ENCODE measurements at regions not wholly inside any gene's neighbourhood (a gene's known extent, or its start where the extent isn't known, plus 50 kb on each side); places are given as distances from the start of the nearest gene placed in this dataset.
"Not testable (repeated sequence)": the region's sequence is repeated elsewhere in the genome, so short reads cannot be mapped to it uniquely, and the experiment has no call there.

DNA sequence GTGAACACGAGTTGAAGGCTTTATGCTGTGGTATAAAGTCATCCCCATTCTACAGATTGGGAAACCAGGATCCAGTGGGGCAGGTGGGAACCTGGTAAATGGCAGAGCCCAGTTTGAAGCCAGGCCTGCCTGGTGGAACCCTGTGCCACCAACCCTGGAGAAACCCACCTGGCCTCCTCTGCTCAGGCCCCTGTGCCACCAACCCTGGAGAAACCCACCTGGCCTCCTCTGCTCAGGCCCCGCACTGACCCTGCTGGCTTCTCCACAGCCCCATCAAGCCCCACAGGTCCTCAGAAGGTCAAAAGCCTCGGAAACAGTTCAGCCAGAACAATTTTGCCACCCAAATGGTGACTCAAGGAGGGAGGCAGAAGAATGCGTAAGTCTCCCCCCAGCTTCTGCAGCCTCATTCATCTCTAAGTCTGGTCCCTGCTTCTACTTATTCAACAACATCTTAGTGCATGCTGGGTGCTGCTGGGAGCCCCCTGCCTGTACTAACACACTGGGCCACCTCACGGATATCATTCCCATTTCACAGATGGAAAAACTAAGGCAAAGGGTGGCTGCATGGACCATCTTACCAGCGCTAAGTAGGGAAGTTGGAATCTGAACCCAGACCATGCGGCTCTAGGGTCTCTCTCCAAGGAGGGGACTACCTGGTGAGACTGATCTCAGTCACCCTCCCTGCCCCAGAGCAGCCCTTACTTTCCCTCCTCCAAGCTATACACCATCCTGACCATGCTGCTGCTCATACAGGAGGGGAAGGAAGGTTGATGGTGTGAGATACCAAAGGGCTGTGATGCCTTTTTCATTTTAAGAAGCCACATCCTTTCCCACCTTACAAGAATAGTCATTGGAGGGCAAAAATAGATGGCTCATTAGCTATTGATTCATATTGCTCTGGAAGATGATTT lies 93.7 kb upstream of the ID2 start:
- in situ Hi-C loops (cut with MboI; ENCODE audit: low sequenced_read_pairs): no loop called here

DNA sequence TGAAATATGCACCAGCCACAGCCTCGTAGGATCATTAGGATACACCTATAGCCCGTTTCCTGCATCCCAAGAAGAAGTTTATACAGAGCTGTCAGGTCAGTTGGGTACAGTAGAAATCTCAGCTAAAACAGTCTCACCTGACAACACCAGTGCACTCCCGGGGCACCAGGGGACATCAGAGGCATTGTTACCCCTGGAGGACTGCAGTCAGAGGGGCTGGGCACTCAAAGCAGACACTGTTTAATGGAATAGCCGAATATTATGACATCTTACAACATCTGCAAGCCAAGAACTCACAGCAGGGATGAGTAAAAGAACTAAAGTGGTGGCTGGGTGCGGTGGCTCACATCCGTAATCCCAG lies 93.0 kb upstream of the ID2 start:
- in situ Hi-C loops (cut with MboI; ENCODE audit: low sequenced_read_pairs): no loop called here

DNA sequence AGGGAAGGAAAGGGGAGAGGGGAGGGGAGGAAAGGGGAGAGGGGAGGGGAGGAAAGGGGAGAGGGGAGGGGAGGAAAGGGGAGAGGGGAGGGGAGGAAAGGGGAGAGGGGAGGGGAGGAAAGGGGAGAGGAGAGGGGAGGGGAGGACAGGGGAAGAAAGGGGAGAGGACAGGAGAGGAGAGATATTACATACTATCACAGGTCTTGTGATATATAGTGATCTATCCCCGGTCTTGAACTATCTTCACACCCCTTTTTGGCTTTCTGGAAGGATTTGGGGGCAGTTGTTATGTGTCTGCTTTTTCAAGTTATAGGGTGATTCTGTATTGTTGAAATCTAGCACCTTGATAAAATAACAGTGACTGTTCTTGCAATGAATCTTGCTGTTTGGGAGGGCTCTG lies 92.1 kb upstream of the ID2 start:
- in situ Hi-C loops (cut with MboI; ENCODE audit: low sequenced_read_pairs): no loop called here

DNA sequence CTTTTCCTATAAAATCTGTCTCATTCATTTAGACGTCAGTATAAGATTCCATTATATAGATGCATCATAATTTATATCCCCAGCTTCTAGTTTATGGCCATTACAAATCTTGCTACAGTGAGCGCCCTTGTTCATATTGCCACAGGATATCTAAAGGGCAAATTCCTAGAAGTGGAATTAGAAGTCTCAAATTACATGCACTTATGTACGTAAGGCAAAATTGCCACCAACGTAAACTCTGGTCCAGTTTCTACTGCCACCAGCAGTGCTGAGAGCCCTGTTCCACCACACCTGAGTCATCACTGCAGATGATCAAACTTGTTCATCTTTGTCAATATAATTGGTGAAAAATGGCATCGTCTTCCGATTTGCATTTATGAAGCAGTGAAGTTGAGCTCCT lies 90.9 kb upstream of the ID2 start:
- in situ Hi-C loops (cut with MboI; ENCODE audit: low sequenced_read_pairs): no loop called here

DNA sequence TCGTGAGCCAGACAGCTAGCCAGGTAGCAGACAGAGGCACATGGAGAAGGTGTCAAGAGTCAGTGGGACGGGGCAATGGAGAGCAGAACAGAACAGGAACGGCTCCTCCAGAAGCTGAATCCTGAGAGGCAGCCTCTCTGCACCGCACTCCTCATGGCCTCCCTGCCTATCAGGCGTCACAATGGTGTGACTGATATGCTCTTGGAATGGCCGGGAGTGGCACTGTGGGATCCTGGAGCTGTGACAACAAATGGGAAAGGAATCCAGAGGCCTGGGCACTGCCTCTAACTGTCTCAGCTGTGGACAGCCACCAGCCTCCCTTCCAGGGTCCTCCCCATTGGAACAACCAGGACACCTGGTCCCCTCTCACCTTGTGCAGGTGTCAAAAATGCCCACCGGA lies 89.1 kb upstream of the ID2 start:
- in situ Hi-C loops (cut with MboI; ENCODE audit: low sequenced_read_pairs): no loop called here

DNA sequence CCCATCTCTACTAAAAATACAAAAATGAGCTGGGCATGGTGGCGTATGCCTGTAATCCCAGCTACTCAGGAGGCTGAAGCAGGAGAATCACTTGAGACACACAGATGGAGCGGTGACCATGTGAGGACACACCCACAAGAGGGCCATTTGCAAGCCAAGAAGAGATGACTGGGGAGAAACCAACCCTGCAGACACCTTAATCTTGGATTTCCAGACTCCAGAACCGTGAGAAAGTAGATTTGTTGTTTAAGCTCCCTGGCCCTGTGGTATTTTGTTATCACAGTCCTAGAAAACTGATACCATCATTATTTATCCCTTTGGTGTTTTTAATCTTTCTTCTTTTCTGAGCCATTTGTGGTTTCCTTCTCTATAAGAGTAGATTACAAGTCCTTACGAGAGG lies 88.6 kb upstream of the ID2 start:
- in situ Hi-C loops (cut with MboI; ENCODE audit: low sequenced_read_pairs): no loop called here

DNA sequence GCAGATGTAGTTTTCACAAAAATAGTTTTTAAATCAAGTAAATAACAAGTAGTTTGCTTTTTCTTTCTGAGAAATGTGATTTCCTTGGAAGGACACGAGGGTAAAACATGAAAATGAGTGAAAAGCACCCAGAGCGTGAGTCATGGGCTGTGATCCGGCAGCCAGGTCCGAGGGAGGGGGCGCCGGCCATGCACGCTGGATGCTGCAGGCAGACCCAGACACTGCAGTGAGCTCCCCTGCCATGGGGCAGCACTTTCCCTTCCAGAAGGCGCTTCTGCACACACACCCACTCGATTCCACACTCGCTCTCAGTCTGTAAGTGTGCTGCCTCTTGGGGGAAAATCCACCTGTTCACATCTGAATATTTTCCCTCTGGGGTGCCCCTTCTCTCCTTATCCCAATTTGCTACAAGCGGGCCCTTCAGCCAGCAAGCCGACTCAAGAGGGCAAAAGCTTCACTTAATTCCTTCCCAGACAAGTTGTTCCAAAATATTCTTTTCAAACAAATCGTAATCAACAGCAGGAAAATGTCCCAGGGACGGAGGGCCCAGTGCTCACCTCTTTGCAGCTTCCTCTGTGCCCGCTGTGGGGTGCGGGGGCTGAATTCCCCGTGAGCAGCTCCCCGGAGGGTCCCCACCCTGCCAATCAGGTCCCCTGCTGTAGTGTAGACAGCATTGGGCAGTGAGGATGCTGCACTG lies 87.0 kb upstream of the ID2 start:
- in situ Hi-C loops (cut with MboI; ENCODE audit: low sequenced_read_pairs): no loop called here

DNA sequence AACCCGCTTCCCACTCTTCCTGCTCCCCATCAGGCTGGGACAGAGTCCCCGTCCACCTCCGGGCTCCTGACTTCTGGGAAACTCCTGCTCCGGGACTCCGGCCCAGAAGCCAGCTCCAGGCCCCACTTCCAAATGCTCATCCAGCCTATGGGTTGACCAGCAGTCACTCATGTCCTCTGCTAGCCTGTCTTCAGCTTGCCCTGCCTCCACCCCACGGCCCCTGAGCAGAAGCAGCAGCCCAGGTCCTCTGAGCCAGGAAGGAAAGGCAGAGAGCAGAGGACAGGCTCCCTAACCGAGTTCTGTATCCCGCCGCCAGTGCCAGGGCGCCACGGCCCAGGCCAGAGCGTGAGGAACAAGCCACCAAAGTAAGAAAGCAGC lies 86.4 kb upstream of the ID2 start:
- in situ Hi-C loops (cut with MboI; ENCODE audit: low sequenced_read_pairs): no loop called here

DNA sequence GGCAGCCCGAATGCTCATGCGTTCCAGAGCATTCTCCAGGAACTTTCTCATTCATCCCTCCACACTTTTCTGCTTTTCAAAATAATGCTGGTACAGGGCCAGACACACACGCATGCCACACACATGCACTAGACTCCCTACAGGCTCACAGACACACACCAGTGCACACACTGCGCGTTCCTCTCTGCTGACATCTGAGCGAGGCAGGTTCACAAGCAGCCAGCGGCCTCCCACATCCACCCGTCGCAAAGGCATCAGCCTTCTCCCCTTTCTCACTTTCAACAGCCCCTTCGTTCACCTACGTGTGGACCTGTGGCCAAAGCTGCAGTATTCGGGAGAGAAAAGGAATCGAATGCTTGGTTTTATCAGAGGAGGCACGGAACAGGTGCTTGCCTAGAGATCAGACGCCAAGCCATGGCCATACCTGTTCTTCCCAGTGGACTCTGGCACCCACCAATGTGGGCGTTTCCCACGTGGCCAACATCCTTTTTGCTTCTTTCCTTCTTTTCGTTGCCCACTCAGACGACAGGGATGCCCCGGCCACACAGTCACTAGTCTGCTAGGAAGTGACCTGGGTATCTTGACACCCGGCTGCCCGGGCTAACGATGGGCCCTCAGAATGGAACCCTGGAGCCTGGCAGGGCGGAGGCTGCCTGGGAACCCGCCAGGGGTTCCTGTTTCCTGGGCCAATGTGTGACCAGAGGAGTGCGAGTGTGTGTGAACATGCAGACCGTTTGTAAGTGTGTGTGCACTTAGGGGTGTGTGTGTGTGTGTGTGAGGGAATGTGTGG lies 85.8 kb upstream of the ID2 start:
- in situ Hi-C loops (cut with MboI; ENCODE audit: low sequenced_read_pairs): no loop called here

DNA sequence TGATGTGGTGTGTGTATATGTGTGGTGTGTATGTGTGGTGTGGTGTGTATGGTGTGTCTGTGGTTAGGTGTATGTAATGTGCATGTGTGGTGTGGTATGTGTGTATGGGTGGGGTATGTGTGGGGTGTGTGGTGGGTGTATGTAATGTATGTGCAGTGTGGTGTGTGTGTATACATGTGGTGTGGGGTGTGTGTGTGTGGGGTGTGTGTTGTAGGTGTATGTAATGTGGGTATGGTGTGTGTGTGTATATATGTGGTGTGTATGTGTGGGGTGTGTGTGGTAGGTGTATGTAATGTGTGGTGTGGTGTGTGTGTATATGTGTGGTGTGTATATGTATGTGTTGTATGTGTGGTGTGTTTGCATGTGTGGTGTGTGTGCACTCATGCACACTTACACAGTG lies 84.8 kb upstream of the ID2 start:
- in situ Hi-C loops (cut with MboI; ENCODE audit: low sequenced_read_pairs): no loop called here

DNA sequence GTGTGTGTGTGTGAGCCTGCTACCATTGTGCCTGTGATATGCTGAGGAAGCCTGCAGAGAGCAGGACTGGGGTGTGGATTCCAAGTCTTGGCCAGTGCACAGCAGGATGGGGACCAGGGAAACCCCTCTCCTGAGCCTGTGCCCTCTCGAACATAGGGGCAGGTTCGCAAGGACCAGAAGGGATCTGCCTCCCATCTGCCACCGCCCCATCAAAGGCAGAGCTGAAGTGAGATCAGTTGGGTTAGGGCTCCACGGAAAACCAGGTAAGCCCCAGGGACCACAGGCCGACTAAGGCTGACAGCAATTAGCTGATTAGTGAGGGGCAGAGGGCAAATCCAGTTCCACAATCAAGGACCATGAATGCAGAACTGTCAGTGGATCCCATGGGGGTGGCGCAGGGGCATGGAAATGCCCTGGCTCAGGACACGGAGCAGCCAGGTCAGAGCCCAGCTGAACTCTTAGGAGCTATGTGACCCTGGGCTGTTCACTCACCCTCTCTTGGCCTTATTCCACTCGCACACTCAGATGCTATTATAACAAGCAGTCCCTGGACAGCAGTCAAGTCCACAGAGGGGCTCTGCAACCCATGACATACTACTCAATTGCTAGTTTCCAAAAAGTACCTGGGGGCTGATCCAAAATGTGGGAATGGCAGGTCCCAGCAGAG lies 84.2 kb upstream of the ID2 start:
- in situ Hi-C loops (cut with MboI; ENCODE audit: low sequenced_read_pairs): no loop called here

DNA sequence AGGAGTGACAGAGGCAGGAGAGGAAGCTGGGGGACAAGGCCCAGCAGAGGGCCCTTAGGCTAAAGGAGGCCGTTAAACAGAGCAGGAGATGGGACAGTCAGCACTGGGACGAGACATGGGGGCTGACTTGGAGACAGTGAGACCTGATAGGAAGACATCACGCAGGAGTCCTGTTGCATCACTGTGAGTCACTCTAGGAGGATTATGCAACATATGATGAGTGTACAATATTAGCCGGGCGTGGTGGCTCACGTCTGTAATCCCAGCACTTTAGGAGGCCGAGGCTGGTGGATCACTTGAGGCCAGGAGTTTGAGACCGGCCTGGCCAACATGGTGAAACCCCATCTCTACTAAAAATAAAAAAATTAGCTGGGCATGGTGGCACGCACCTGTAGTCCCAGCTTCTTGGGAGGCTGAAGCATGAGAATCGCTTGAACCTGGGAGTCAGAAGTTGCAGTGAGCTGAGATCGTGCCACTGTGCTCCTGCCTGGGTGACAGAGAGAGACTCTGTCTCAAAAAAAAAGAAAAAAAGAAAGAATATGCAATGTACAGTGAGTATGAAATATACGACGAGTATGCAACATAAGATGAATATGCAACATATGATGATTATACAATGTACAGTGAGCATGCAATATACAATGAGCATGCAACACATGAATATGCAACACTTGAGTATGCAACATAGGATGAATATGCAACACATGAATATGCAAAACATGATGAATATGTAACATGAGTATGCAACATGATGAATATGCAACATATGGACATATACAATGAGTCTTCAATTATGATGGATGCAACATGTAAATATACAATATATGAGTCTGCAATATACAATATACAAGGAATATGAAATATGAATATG lies 83.3 kb upstream of the ID2 start:
- in situ Hi-C loops (cut with MboI; ENCODE audit: low sequenced_read_pairs): no loop called here

DNA sequence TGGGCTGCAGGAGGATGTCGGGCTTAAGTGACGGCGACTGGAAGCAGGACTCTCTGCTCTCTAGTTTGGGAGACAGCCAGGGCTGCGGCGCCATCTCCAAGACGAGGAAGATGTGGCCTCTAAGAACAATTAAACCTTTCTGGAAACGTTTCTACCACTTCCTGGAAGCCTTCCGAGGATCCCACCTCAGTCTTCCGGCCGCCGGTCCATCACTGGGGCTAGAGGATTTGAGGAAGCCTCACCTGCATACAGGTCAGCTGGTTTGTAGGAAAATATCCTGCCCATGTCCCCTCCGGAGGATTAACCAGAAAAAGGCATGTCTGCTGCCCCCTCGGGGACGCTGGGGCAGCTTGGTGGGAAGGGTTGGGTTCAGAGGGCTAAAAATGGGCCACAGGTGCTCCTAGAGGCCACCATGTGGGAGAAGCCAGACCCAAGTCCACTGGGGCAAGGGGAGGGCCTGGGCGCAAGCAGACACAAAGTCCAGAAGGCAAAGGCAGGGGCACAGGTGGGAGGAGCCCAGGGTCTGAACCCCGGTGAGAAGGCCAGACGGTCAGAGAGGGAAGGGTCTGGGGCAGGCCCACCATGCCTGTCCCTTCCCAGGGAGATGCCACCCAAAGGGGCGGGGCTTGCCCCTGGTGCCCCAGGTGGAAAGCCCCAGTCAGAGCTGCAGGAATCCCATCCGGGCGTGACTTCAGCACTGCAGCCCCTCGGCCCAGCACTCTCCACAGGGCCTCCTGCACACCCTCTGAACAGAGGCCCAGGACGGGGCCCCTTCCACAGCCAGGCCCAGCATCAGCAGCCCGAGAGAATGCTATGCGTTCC lies 82.2 kb upstream of the ID2 start:
- in situ Hi-C loops (cut with MboI; ENCODE audit: low sequenced_read_pairs): no loop called here

DNA sequence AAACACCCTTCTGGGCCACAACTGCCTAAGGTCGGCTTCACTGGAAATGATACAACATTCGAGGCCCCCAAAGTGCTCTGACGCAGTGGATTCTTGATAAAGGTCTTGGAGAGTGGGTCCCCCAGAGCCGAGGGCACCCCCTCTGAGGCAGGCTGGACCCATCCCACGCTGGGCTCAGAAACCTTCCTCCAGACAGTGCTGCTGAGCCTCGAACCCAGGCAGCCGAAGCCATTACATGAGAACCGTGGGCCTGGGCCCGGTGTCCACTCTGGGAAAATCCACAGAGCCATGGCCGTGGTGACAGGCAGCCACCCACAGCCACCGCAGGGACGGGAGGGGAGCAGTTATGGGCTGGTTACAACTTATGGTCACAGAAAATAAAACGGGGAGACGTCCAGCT lies 81.4 kb upstream of the ID2 start:
- in situ Hi-C loops (cut with MboI; ENCODE audit: low sequenced_read_pairs): no loop called here

DNA sequence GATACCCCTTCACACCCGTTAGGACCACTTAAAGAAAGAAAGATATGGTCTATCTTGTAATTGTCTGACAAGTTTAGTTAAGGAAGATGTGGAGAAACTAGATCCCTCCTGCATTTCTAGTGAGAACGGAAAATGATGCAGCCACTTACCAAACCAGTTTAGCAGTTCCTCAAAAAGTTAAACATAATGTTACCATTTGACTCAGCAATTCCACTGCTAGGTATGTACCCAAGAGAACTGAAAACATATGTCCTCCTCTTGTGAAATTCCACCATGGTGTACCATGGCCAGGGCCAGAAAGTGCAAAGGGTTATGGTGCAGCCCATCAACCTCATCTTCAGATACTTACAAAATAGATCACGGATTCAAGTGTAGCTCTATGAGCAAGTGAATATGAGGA lies 79.0 kb upstream of the ID2 start:
- in situ Hi-C loops (cut with MboI; ENCODE audit: low sequenced_read_pairs): no loop called here

DNA sequence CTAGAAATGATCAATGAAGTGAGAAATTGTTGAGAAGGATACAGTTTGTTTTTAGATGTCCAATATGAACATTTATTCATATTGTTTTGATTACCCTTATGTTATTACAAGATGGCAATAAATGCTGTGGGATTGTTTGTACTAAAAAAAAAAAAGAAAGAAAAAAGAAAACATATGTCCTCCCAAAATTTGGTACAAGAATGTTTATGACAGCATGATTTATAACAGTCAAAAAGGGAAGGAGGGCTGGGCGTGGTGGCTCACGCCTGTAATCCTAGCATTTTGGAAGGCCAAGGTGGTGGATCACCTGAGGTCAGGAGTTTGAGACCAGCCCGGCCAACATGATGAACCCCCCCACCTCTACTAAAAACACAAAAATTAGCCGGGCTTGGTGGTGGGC lies 78.5 kb upstream of the ID2 start:
- in situ Hi-C loops (cut with MboI; ENCODE audit: low sequenced_read_pairs): not testable (repeated sequence)

DNA sequence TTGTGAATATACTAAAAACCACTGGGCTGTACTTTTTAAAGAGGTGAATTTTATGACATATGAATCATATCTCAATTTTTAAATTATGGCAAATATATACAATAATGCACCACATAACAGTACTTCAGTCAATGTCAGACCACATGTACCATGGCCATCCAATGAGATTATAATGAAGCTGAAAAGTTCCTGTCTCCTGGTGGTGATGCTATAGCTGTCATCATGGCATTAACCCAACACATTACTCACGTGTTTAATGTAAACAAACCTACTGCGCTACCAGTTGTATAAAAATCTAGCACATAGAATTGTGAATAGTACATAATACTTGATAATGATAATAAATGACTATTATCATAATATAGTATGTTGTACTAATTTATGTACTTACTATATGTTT lies 77.6 kb upstream of the ID2 start:
- in situ Hi-C loops (cut with MboI; ENCODE audit: low sequenced_read_pairs): no loop called here

DNA sequence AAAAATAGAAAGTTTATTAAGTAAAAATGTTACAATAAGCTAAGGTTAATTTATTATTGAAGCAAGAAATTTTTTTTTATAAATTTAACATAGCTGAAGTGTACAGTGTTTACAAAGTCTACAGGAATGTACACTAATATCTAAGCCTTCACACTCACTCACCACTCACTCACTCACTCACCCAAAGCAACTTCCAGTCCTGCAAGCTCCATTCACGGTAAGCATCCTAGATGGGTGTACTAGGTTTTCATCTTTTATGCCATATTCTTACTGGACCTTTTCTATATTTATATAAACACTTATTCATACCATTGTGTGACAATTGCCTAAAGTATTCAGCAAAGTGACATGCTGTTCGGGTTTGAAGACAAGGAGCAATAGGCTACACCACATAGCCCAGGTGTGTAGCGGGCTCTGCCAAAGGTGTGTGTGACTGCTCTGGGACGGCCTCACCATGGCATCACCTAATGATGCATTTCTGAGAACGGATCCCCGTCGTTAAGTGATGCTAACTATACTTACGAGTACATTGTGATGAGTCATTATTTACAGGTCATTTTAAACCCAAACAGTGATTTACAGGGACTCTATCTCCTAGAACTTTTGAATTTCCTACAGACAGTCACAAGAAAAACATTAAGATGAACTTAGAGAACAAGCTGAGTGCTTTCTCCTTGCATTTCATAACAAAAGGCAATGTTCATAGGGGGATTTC lies 76.3 kb upstream of the ID2 start:
- in situ Hi-C loops (cut with MboI; ENCODE audit: low sequenced_read_pairs): no loop called here

DNA sequence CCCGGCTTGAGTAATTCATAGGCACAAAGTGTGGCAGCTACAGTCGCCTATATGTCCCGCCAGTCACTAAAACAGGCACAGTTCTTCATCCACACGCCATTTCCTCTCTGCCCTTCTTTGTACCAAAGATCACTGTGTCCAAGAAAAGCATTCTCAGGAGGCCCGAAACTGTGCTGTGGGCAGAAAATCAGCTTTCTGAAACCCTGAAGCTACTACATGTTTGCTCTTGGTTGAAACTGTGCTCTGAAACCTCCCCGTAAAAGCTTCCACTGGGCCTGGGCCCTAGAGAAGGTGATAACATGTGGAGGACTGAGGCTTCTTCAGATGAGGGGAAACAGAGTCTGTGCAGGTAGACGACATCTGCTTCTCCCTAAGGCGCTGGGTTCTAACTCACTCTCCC lies 75.6 kb upstream of the ID2 start:
- in situ Hi-C loops (cut with MboI; ENCODE audit: low sequenced_read_pairs): no loop called here
